HCT116 (cell line): ENCODE measurements at regions not wholly inside any gene's neighbourhood (a gene's known extent, or its start where the extent isn't known, plus 50 kb on each side); places are given as distances from the start of the nearest gene placed in this dataset.

Experiments used
- CEBPB ChIP-seq: IDR thresholded peaks from 2 replicates; pipeline ENCODE4 v1.6.1; 2012; ENCODE audit warnings: low read depth
- CTCF ChIP-seq, 3 experiments: fragments of 200-600 bp in 1 of 3; sonication (generic) in 1 of 3; IDR thresholded peaks in 2 of 3; conservative IDR thresholded peaks in 1 of 3; 2 replicates each; pipeline ENCODE4 v1.5.1; 2012 to 2017; ENCODE audit warnings: low read depth in 2 of 3, low read length in 2 of 3, antibody characterized with exemption in 1 of 3, borderline replicate concordance in 1 of 3, control low read depth in 1 of 3, mild to moderate bottlenecking in 1 of 3, mixed read lengths in 1 of 3, mixed run types in 1 of 3, moderate library complexity in 1 of 3; ENCODE audit not compliant: insufficient read depth in 1 of 3
- EZH2 ChIP-seq: fragments of 200-600 bp; sonication (generic); IDR thresholded peaks from 2 replicates; pipeline ENCODE4 v1.6.1; 2017; ENCODE audit warnings: antibody characterized with exemption, mixed run types
- EZH2phosphoT487 ChIP-seq: fragments of 200-600 bp; IDR thresholded peaks from 2 replicates; pipeline ENCODE4 v1.6.1; 2018; ENCODE audit warnings: antibody characterized with exemption, borderline replicate concordance
- JUND ChIP-seq: IDR thresholded peaks from 2 replicates; pipeline ENCODE4 v1.6.1; 2012
- POLR2A ChIP-seq: IDR thresholded peaks from 2 replicates; pipeline ENCODE4 v1.7.0; 2011; ENCODE audit warnings: borderline replicate concordance; ENCODE audit not compliant: insufficient read depth, insufficient read length; ENCODE audit errors: extremely low read depth
- POLR2AphosphoS5 ChIP-seq: IDR thresholded peaks from 2 replicates; pipeline ENCODE4 v1.6.1; 2011; ENCODE audit warnings: mild to moderate bottlenecking, low read depth, low read length, moderate library complexity
- RAD21 ChIP-seq: IDR thresholded peaks from 2 replicates; pipeline ENCODE4 v1.6.1; 2012; ENCODE audit warnings: low read depth, mild to moderate bottlenecking
- REST ChIP-seq: IDR thresholded peaks from 2 replicates; pipeline ENCODE4 v1.6.1; 2012; ENCODE audit warnings: low read depth
- SP1 ChIP-seq: IDR thresholded peaks from 2 replicates; pipeline ENCODE4 v1.6.1; 2012; ENCODE audit warnings: low read depth
- TCF7L2 ChIP-seq: IDR thresholded peaks from 2 replicates; pipeline ENCODE4 v1.7.0; 2011; ENCODE audit warnings: borderline replicate concordance, inconsistent platforms; ENCODE audit not compliant: insufficient read depth, insufficient read length; ENCODE audit errors: extremely low read depth
- YY1 ChIP-seq: IDR thresholded peaks from 2 replicates; pipeline ENCODE4 v1.6.1; 2011; ENCODE audit warnings: low read length, low read depth, moderate library complexity, mild to moderate bottlenecking; ENCODE audit not compliant: insufficient replicate concordance; ENCODE audit errors: extremely low read depth
- ZBTB33 ChIP-seq: IDR thresholded peaks from 2 replicates; pipeline ENCODE4 v1.6.1; 2011; ENCODE audit warnings: mild to moderate bottlenecking, low read length, moderate library complexity; ENCODE audit not compliant: insufficient replicate concordance; ENCODE audit errors: extremely low read depth
- ZFX ChIP-seq: fragments of 450-650 bp; IDR thresholded peaks from 2 replicates; pipeline ENCODE4 v1.6.1; 2017

GRCh38 chr10:57218382-57218781, 857.3 kb upstream of the ZWINT start:
- no peak for TF ChIP-seq CTCF (IDR thresholded peaks at IDR 0.05 in 2 of 3, conservative IDR thresholded peaks at IDR 0.05 in 1 of 3; ENCODE audit: borderline replicate concordance in 1 of 3, insufficient read depth in 1 of 3, low read depth in 2 of 3, low read length in 2 of 3)
- no peak for TF ChIP-seq REST
- TF ChIP-seq ZBTB33 = no peak
- no peak for TF ChIP-seq EZH2phosphoT487
- no peak for TF ChIP-seq JUND
- no peak for TF ChIP-seq EZH2
- TF ChIP-seq RAD21 = no peak
- no peak for TF ChIP-seq TCF7L2
- TF ChIP-seq POLR2AphosphoS5 = no peak
- no peak for TF ChIP-seq SP1
- TF ChIP-seq YY1 = no peak
- no peak for TF ChIP-seq POLR2A
- TF ChIP-seq ZFX = no peak
- no peak for TF ChIP-seq CEBPB
